Lung (tissue), 11 donors: ENCODE measurements at regions not wholly inside any gene's neighbourhood (a gene's known extent, or its start where the extent isn't known, plus 50 kb on each side); places are given as distances from the start of the nearest gene placed in this dataset.

ENCODE experiments used
- ATAC-seq: fragments of 200-7000 bp; cut with Tn5 transposase; one replicate; pipeline ENCODE4 v1.9.1; 2020; ENCODE audit warnings: moderate number of reproducible peaks; ENCODE audit not compliant: insufficient read depth, low FRiP score
- DNase-seq, 3 donors: peaks; one replicate each; pipeline ENCODE4 v3.0.0-alpha.2; 2013 to 2017
- H3K27ac ChIP-seq, 2 donors: one replicate each; pipeline ENCODE4 v1.5.1; 2013; ENCODE audit warnings: mild to moderate bottlenecking in 2 of 2, moderate library complexity in 2 of 2, control low read depth in 1 of 2, inconsistent platforms in 1 of 2, low read depth in 1 of 2, low read length in 1 of 2
- H3K27me3 ChIP-seq, 3 donors: one replicate each; pipeline ENCODE4 v1.5.1; 2013; ENCODE audit warnings: low read length in 2 of 3; ENCODE audit not compliant: control insufficient read depth in 3 of 3, insufficient read depth in 3 of 3
- H3K36me3 ChIP-seq, 4 donors: one replicate each; pipeline ENCODE4 v1.5.1; 2013; ENCODE audit warnings: low read length in 4 of 4, mild to moderate bottlenecking in 1 of 4, moderate library complexity in 1 of 4; ENCODE audit not compliant: control insufficient read depth in 4 of 4, insufficient read depth in 4 of 4
- H3K4me1 ChIP-seq, 5 donors: one replicate each; pipeline ENCODE4 v1.5.1; 2013; ENCODE audit warnings: low read length in 5 of 5, mild to moderate bottlenecking in 2 of 5, moderate library complexity in 1 of 5; ENCODE audit not compliant: control insufficient read depth in 5 of 5, insufficient read depth in 5 of 5
- H3K4me3 ChIP-seq: one replicate; pipeline ENCODE4 v1.5.1; 2013; ENCODE audit warnings: mild to moderate bottlenecking, control low read depth, moderate library complexity
- H3K9ac ChIP-seq, 2 donors: one replicate each; pipeline ENCODE4 v1.5.1; 2013; ENCODE audit warnings: low read length in 2 of 2, control low read depth in 1 of 2; ENCODE audit not compliant: insufficient read depth in 1 of 2
- H3K9me3 ChIP-seq, 4 donors: one replicate each; pipeline ENCODE4 v1.5.1; 2013; ENCODE audit warnings: low read length in 3 of 4, mild to moderate bottlenecking in 1 of 4, moderate library complexity in 1 of 4; ENCODE audit not compliant: control insufficient read depth in 4 of 4, insufficient read depth in 3 of 4
- WGBS, 2 donors: extraction: QIAGEN DNeasy Blood & Tissue Kit; methylation state at CpG; one replicate each; pipeline ENCODE4 v1.1.7; 2013; 5-methylcytosine and 5-hydroxymethylcytosine counted together
- TF ChIP-seq, protein P1 (sequence below): IDR thresholded peaks from 2 replicates; pipeline ENCODE4 v1.5.1; 2012; ENCODE audit warnings: mild to moderate bottlenecking; ENCODE audit errors: control extremely low read depth, extremely low read depth
- donor health status: control.
- donor health status: control.
- donor health status: Bipolar disorder and iron deficiency.
- donor health status: healthy.
- donor health status: DM: yes; HTN: yes; CAD: no.

DNA sequence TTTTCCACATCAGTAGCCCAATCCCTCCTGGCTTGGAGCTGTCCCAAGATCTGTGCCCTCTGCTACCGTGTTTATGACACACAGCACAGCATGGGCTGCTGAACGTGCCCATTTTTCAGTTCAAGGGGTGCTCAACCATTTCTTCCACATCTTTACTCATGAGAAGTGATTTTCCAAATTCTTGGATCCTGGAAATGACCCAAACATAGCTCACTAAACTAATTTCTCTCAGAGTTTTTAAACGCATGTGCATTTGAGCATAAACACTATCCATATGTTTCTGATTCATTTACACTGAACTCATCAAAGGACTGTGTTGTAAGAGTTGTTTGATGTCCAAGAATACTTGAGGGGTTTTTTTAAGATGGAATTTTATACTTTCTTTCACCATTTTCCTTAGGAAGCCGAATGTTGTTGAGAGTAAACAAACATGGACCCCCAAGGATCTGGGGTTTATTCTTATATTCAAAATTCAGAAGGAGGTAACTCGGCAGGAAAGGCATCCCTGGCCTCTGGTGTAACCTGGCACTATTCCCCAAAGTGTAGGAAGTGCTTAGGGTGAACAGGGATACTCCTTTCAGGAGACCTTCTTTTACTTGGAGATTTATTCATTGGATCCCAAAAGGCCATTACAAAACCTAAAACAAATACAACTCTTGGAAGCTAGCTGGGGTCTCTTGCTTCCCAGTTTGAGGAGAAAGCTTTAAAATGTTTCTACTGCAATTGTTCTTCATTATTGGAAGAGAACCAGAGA is 215.0 kb downstream of the BMP4 start:
- Histone ChIP-seq H3K4me1 (peaks cover 0 to 13% (median 0%) of the 10 kb centered on the region in 5 donors), H3K27me3 (no peaks in the 10 kb centered on the region), H3K4me3 (no peak overlapping the region), H3K36me3 (no peaks in the 10 kb centered on the region), H3K27ac (no peak overlapping the region), H3K9me3 (no peaks in the 10 kb centered on the region), H3K9ac (no peak overlapping the region)
- WGBS, 2 donors: 59 to 62% methylated on average over 5 of the region's 5 CpGs
- DNase-seq (peak in 2 of 3 donors; percentile 89 to 94), ATAC-seq (no peak)
- TF ChIP-seq, protein P1, sequence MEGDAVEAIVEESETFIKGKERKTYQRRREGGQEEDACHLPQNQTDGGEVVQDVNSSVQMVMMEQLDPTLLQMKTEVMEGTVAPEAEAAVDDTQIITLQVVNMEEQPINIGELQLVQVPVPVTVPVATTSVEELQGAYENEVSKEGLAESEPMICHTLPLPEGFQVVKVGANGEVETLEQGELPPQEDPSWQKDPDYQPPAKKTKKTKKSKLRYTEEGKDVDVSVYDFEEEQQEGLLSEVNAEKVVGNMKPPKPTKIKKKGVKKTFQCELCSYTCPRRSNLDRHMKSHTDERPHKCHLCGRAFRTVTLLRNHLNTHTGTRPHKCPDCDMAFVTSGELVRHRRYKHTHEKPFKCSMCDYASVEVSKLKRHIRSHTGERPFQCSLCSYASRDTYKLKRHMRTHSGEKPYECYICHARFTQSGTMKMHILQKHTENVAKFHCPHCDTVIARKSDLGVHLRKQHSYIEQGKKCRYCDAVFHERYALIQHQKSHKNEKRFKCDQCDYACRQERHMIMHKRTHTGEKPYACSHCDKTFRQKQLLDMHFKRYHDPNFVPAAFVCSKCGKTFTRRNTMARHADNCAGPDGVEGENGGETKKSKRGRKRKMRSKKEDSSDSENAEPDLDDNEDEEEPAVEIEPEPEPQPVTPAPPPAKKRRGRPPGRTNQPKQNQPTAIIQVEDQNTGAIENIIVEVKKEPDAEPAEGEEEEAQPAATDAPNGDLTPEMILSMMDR: no peak

DNA sequence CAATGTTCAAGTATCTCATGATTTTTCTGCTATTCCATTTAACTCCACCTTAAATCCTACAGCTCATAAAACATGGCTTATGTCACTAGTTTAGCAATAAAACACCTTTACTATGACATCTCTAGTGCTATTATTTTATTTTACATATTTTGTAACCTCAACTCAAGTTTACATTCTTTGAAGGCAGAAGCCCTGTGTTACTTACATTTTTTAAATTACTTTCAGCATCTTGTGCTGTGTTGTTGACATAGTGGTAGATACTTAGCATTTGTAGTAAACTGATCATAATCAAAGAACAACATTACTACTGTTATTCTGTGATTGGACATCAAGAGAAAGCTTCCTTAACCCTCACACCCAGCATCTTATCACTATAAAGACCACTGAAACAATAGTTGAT is 216.1 kb downstream of the BMP4 start:
- Histone ChIP-seq H3K36me3 (no peaks in the 10 kb centered on the region), H3K9ac (no peak overlapping the region), H3K27ac (no peak overlapping the region), H3K4me3 (no peak overlapping the region), H3K9me3 (no peaks in the 10 kb centered on the region), H3K27me3 (no peaks in the 10 kb centered on the region), H3K4me1 (peaks cover 0 to 13% (median 0%) of the 10 kb centered on the region in 5 donors)
- ATAC-seq (no peak), DNase-seq (no peak)
- TF ChIP-seq, protein P1: no peak

DNA sequence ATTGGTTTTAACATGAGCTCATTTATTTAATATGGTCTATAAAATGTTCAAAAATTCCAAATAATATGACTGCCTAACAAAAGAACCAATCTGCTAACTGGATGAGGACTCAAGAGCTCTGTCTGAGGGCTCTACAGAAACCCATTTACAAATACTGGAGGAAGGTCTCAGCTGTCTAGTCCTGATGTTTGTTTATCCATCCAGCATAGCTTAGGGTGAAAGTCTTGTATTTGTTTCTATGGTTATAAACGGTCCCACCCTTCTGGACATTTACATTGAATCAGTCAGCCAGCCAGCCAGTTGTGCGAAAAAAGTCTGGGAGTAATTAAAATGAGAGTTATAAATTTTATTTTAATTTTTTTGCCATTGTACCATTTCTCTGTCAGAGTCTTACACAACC is 220.7 kb downstream of the BMP4 start:
- DNase-seq (no peak), ATAC-seq (no peak)
- H3K36me3 ChIP-seq: no peaks in the 10 kb centered on the region
- H3K27ac ChIP-seq: no peak overlapping the region
- H3K9me3 ChIP-seq: no peaks in the 10 kb centered on the region
- no peaks in the 10 kb centered on the region for H3K27me3 ChIP-seq
- TF ChIP-seq, protein P1: no peak
- no peaks in the 10 kb centered on the region for H3K4me1 ChIP-seq
- H3K4me3 ChIP-seq: no peak overlapping the region
- WGBS, 2 donors: 61 to 64% methylated on average over 2 of the region's 2 CpGs
- no peak overlapping the region for H3K9ac ChIP-seq

DNA sequence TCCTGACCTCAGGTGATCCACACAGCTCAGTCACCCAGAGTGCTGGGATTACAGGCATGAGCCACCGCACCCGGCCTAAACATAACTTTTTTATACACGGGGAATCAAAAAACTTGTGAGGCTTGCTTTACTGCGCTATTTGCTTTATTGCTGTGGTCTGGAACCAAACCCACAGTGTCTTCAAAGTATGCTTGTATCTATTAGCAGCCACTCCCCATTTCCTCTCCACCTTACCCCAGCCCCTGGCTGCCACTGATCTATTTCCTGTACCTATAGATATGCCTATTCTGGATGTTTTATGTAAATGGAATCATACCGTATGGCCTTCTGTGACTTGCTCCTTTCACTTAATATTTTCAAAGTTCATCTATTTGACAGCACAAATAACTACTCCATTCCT is 233.4 kb downstream of the BMP4 start:
- no peak overlapping the region for H3K9ac ChIP-seq
- 91 to 97% methylated on average over 5 of the region's 5 CpGs for WGBS, 2 donors
- H3K27me3 ChIP-seq: no peaks in the 10 kb centered on the region
- no peaks in the 10 kb centered on the region for H3K4me1 ChIP-seq
- TF ChIP-seq, protein P1: no peak
- H3K4me3 ChIP-seq: no peak overlapping the region
- DNase-seq (no peak), ATAC-seq (no peak)
- no peaks in the 10 kb centered on the region for H3K36me3 ChIP-seq
- no peaks in the 10 kb centered on the region for H3K9me3 ChIP-seq
- H3K27ac ChIP-seq: no peak overlapping the region
